ENCODE measurements at regions not wholly inside any gene's neighbourhood (a gene's known extent, or its start where the extent isn't known, plus 50 kb on each side); places are given as distances from the start of the nearest gene placed in this dataset.

DNA sequence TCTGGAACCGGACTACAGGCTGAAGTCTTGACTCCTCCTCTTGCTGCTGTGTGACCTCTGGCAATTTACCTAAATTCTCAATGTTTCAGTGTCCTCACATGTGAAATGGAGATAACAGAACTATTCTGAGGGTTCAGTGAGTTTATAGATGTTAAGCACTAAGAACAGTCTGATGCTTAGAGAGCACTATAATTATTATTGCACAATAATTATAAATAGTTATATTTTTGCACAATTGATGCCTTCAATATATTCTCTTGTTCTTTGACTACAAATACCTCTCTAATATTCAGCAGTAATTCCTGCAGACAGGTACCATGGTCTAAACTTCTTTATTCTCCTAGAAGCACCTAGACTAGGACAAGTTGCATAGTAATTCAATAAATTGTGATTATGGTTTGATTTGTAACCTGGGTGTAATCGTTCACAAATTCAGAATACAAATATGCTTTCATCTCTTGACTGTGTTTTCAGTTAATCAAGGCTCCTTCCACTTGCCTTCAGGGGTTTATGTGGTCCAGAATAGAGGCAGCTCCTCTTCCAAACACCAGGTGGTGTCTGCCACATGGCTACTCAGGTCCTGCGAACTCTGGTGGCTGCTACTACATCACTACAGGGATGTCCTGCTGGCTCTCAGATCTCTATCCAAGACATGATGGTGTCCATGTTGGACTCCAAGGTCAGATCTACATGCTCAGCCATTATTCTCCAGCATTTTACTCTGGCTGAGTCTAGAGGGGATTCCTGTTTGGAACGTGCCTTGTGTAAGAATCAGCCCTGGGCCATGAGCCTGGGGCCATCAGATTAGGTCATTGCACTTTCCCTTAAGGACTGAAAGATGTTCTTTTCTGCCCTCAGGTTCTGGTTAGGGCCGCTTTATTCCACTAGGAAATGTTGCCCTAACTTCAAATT lies 103.4 kb downstream of the QRFPR start:
- no peaks in the 10 kb centered on the region for H3K4me1 ChIP-seq
- H3K9me3 ChIP-seq, result no peaks in the 10 kb centered on the region
- no peak for DNase-seq (ENCODE audit: low spot score in 2 of 2)
- TF ChIP-seq, protein P1, sequence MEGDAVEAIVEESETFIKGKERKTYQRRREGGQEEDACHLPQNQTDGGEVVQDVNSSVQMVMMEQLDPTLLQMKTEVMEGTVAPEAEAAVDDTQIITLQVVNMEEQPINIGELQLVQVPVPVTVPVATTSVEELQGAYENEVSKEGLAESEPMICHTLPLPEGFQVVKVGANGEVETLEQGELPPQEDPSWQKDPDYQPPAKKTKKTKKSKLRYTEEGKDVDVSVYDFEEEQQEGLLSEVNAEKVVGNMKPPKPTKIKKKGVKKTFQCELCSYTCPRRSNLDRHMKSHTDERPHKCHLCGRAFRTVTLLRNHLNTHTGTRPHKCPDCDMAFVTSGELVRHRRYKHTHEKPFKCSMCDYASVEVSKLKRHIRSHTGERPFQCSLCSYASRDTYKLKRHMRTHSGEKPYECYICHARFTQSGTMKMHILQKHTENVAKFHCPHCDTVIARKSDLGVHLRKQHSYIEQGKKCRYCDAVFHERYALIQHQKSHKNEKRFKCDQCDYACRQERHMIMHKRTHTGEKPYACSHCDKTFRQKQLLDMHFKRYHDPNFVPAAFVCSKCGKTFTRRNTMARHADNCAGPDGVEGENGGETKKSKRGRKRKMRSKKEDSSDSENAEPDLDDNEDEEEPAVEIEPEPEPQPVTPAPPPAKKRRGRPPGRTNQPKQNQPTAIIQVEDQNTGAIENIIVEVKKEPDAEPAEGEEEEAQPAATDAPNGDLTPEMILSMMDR (IDR thresholded peaks at IDR 0.05), result no peak
- H3K36me3 ChIP-seq, result no peaks in the 10 kb centered on the region
- no peak overlapping the region for H3K4me3 ChIP-seq
- no peaks in the 10 kb centered on the region for H3K27me3 ChIP-seq
- no peak overlapping the region for H3K27ac ChIP-seq
- WGBS, 2 donors, result 45 to 46% methylated on average over 5 of the region's 5 CpGs

- Histone ChIP-seq H3K27me3 (no peaks in the 10 kb centered on the region), H3K36me3 (no peaks in the 10 kb centered on the region), H3K27ac (no peak overlapping the region), H3K4me3 (no peak overlapping the region), H3K4me1 (no peaks in the 10 kb centered on the region), H3K9me3 (no peaks in the 10 kb centered on the region)
- WGBS, 2 donors, result 86 to 90% methylated on average over 3 of the region's 3 CpGs
- TF ChIP-seq EP300 (IDR thresholded peaks at IDR 0.05), result no peak
- TF ChIP-seq, protein P1 (IDR thresholded peaks at IDR 0.05), result no peak
- no peak for TF ChIP-seq POLR2A (IDR thresholded peaks at IDR 0.05)
- DNase-seq (ENCODE audit: low spot score in 2 of 2), result no peak
These were observed 107.6 kb downstream of the QRFPR start for GRCh38 chr4:121273191-121273590.

- H3K36me3 ChIP-seq, result no peaks in the 10 kb centered on the region
- WGBS, 2 donors, result 75% methylated on average over 2 of the region's 2 CpGs
- H3K4me3 ChIP-seq, result no peak overlapping the region
- no peaks in the 10 kb centered on the region for H3K4me1 ChIP-seq
- no peak overlapping the region for H3K27ac ChIP-seq
- no peaks in the 10 kb centered on the region for H3K9me3 ChIP-seq
- no peaks in the 10 kb centered on the region for H3K27me3 ChIP-seq
- no peak for DNase-seq (ENCODE audit: low spot score in 2 of 2)
- TF ChIP-seq, protein P1 (IDR thresholded peaks at IDR 0.05), result no peak
- no peak for TF ChIP-seq EP300 (IDR thresholded peaks at IDR 0.05)
- no peak for TF ChIP-seq POLR2A (IDR thresholded peaks at IDR 0.05)
These were observed 108.3 kb downstream of the QRFPR start for GRCh38 chr4:121272526-121272925.

DNA sequence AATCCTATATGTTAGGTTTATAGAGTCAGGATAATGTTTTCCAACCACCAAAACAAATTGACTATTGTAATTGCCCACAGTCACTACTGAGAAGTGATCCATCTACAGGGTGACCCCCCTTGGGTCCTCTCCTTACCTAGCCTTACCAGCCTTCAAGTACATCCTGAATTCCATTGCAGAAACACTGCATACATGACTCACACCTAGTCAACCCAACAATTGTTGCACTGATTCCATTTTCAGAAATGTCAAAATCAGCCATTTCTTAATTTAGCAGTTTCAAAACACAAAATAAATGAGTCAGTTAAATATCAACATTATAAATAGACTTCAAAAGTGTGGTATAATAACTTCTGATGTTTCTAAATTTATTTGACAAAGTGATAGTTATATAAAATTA lies 106.3 kb upstream of the TNIP3 start:
- no peaks in the 10 kb centered on the region for H3K9me3 ChIP-seq
- DNase-seq (ENCODE audit: low spot score in 2 of 2), result no peak
- no peak overlapping the region for H3K4me3 ChIP-seq
- H3K36me3 ChIP-seq, result no peaks in the 10 kb centered on the region
- H3K27me3 ChIP-seq, result no peaks in the 10 kb centered on the region
- TF ChIP-seq EP300 (IDR thresholded peaks at IDR 0.05) (no peak), POLR2A (IDR thresholded peaks at IDR 0.05) (no peak)
- TF ChIP-seq, protein P1 (IDR thresholded peaks at IDR 0.05), result no peak
- no peak overlapping the region for H3K27ac ChIP-seq
- H3K4me1 ChIP-seq, result no peaks in the 10 kb centered on the region

- Histone ChIP-seq H3K27me3 (no peaks in the 10 kb centered on the region), H3K36me3 (no peaks in the 10 kb centered on the region), H3K4me3 (no peak overlapping the region), H3K27ac (no peak overlapping the region), H3K4me1 (no peaks in the 10 kb centered on the region), H3K9me3 (no peaks in the 10 kb centered on the region)
- 95 to 97% methylated on average over 1 of the region's 1 CpG for WGBS, 2 donors
- TF ChIP-seq POLR2A (IDR thresholded peaks at IDR 0.05), result no peak
- TF ChIP-seq, protein P1 (IDR thresholded peaks at IDR 0.05), result no peak
- TF ChIP-seq EP300 (IDR thresholded peaks at IDR 0.05), result no peak
- no peak for DNase-seq (ENCODE audit: low spot score in 2 of 2)
These were observed 104.9 kb upstream of the TNIP3 start for GRCh38 chr4:121269001-121269400.

Data from tibial nerve (tissue), 4 donors.